ENCODE measurements at regions not wholly inside any gene's neighbourhood (a gene's known extent, or its start where the extent isn't known, plus 50 kb on each side); places are given as distances from the start of the nearest gene placed in this dataset.

GRCh38 chr2:20534913-20535801 is 88.3 kb downstream of the RHOB start (continued):
- TF ChIP-seq, protein P1, sequence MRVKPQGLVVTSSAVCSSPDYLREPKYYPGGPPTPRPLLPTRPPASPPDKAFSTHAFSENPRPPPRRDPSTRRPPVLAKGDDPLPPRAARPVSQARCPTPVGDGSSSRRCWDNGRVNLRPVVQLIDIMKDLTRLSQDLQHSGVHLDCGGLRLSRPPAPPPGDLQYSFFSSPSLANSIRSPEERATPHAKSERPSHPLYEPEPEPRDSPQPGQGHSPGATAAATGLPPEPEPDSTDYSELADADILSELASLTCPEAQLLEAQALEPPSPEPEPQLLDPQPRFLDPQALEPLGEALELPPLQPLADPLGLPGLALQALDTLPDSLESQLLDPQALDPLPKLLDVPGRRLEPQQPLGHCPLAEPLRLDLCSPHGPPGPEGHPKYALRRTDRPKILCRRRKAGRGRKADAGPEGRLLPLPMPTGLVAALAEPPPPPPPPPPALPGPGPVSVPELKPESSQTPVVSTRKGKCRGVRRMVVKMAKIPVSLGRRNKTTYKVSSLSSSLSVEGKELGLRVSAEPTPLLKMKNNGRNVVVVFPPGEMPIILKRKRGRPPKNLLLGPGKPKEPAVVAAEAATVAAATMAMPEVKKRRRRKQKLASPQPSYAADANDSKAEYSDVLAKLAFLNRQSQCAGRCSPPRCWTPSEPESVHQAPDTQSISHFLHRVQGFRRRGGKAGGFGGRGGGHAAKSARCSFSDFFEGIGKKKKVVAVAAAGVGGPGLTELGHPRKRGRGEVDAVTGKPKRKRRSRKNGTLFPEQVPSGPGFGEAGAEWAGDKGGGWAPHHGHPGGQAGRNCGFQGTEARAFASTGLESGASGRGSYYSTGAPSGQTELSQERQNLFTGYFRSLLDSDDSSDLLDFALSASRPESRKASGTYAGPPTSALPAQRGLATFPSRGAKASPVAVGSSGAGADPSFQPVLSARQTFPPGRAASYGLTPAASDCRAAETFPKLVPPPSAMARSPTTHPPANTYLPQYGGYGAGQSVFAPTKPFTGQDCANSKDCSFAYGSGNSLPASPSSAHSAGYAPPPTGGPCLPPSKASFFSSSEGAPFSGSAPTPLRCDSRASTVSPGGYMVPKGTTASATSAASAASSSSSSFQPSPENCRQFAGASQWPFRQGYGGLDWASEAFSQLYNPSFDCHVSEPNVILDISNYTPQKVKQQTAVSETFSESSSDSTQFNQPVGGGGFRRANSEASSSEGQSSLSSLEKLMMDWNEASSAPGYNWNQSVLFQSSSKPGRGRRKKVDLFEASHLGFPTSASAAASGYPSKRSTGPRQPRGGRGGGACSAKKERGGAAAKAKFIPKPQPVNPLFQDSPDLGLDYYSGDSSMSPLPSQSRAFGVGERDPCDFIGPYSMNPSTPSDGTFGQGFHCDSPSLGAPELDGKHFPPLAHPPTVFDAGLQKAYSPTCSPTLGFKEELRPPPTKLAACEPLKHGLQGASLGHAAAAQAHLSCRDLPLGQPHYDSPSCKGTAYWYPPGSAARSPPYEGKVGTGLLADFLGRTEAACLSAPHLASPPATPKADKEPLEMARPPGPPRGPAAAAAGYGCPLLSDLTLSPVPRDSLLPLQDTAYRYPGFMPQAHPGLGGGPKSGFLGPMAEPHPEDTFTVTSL (CRISPR knock-in tag; IDR thresholded peaks at IDR 0.05; ENCODE audit: borderline replicate concordance): no peak
- TF ChIP-seq SALL1 (CRISPR knock-in tag; IDR thresholded peaks at IDR 0.05) (peak; percentile 89), TBX3 (IDR thresholded peaks at IDR 0.05; ENCODE audit: borderline replicate concordance) (no peak), SNRNP70 (IDR thresholded peaks at IDR 0.05; ENCODE audit: low read depth, low read length) (no peak), FOXO1 (CRISPR knock-in tag; IDR thresholded peaks at IDR 0.05) (peak; percentile 82), ARNTL (CRISPR knock-in tag; IDR thresholded peaks at IDR 0.05) (peak; percentile 45; the same call in 1 of the 2 replicates), FUBP1 (CRISPR knock-in tag; IDR thresholded peaks at IDR 0.05; ENCODE audit: borderline replicate concordance) (peak; percentile 82), ZNF841 (CRISPR knock-in tag; IDR thresholded peaks at IDR 0.05; ENCODE audit: borderline replicate concordance) (no peak), ZNF451 (CRISPR knock-in tag; IDR thresholded peaks at IDR 0.05) (0 out of 2 replicates have a peak, but pooled peaks have one; percentile 10), ZNF598 (CRISPR knock-in tag; IDR thresholded peaks at IDR 0.05; ENCODE audit: borderline replicate concordance) (0 out of 2 replicates have a peak, but pooled peaks have one; percentile 84), ATAD3A (CRISPR knock-in tag; IDR thresholded peaks at IDR 0.05) (no peak)
- TF ChIP-seq, protein P2, sequence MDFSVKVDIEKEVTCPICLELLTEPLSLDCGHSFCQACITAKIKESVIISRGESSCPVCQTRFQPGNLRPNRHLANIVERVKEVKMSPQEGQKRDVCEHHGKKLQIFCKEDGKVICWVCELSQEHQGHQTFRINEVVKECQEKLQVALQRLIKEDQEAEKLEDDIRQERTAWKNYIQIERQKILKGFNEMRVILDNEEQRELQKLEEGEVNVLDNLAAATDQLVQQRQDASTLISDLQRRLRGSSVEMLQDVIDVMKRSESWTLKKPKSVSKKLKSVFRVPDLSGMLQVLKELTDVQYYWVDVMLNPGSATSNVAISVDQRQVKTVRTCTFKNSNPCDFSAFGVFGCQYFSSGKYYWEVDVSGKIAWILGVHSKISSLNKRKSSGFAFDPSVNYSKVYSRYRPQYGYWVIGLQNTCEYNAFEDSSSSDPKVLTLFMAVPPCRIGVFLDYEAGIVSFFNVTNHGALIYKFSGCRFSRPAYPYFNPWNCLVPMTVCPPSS (IDR thresholded peaks at IDR 0.05): no peak
- TF ChIP-seq, protein P3, sequence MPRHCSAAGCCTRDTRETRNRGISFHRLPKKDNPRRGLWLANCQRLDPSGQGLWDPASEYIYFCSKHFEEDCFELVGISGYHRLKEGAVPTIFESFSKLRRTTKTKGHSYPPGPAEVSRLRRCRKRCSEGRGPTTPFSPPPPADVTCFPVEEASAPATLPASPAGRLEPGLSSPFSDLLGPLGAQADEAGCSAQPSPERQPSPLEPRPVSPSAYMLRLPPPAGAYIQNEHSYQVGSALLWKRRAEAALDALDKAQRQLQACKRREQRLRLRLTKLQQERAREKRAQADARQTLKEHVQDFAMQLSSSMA (CRISPR knock-in tag; IDR thresholded peaks at IDR 0.05): 0 out of 2 replicates have a peak, but pooled peaks have one; percentile 55
- TF ChIP-seq, protein P4, sequence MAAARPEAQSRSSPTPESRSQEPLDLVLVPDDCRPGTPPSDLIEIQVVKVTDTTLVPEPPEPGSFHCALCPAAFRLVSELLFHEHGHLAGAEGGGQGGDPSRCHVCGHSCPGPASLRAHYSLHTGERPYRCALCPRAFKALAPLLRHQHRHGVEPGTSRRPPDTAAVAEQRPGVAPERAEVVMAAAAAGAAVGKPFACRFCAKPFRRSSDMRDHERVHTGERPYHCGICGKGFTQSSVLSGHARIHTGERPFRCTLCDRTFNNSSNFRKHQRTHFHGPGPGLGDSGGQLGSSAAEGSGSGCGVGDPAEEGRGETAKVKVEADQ (CRISPR knock-in tag; IDR thresholded peaks at IDR 0.05; ENCODE audit: borderline replicate concordance): 0 out of 2 replicates have a peak, but pooled peaks have one; percentile 18

Data from HepG2 (cell line).